GM12878 (cell line): ENCODE measurements at regions not wholly inside any gene's neighbourhood (a gene's known extent, or its start where the extent isn't known, plus 50 kb on each side); places are given as distances from the start of the nearest gene placed in this dataset.

Experiments used
- EZH2 ChIP-seq: IDR thresholded peaks from 2 replicates; pipeline ENCODE4 v1.6.1; 2012; ENCODE audit warnings: low read depth, mild to moderate bottlenecking, control low read depth, inconsistent platforms, low read length, borderline replicate concordance; ENCODE audit not compliant: control insufficient read depth
- KDM1A ChIP-seq: fragments of 200-600 bp; sonication (generic); IDR thresholded peaks from 2 replicates; pipeline ENCODE4 v1.6.1; 2016; ENCODE audit warnings: borderline replicate concordance
- POLR2A ChIP-seq: IDR thresholded peaks from 2 replicates; pipeline ENCODE4 v1.6.1; 2011; ENCODE audit warnings: low read depth, mild to moderate bottlenecking, low read length
- POLR2AphosphoS5 ChIP-seq: IDR thresholded peaks from 2 replicates; pipeline ENCODE4 v1.6.1; 2011; ENCODE audit warnings: mild to moderate bottlenecking, low read length, inconsistent platforms
- RAD21 ChIP-seq: IDR thresholded peaks from 2 replicates; pipeline ENCODE4 v1.6.1; 2011; ENCODE audit warnings: mild to moderate bottlenecking, low read depth, low read length, moderate library complexity; ENCODE audit not compliant: insufficient read depth
- RFX5 ChIP-seq: IDR thresholded peaks from 2 replicates; pipeline ENCODE4 v1.6.1; 2011; ENCODE audit warnings: low read depth, low read length, improper control_type of control experiment
- TF ChIP-seq, protein P1 (sequence below), 3 experiments: IDR thresholded peaks in 2 of 3; conservative IDR thresholded peaks in 1 of 3; 2 replicates each; pipeline ENCODE4 v1.5.1; 2011; ENCODE audit warnings: low read depth in 3 of 3, low read length in 3 of 3, mild to moderate bottlenecking in 3 of 3, control low read depth in 2 of 3, moderate library complexity in 2 of 3, inconsistent platforms in 1 of 3, mixed read lengths in 1 of 3; ENCODE audit not compliant: control insufficient read depth in 2 of 3, insufficient read depth in 1 of 3; ENCODE audit errors: extremely low read depth in 1 of 3

GRCh38 chr5:111859031-111859430 lies 102.0 kb upstream of the NREP start:
- TF ChIP-seq KDM1A (no peak), RAD21 (no peak), RFX5 (no peak), EZH2 (no peak), POLR2A (no peak), POLR2AphosphoS5 (no peak)
- TF ChIP-seq, protein P1, sequence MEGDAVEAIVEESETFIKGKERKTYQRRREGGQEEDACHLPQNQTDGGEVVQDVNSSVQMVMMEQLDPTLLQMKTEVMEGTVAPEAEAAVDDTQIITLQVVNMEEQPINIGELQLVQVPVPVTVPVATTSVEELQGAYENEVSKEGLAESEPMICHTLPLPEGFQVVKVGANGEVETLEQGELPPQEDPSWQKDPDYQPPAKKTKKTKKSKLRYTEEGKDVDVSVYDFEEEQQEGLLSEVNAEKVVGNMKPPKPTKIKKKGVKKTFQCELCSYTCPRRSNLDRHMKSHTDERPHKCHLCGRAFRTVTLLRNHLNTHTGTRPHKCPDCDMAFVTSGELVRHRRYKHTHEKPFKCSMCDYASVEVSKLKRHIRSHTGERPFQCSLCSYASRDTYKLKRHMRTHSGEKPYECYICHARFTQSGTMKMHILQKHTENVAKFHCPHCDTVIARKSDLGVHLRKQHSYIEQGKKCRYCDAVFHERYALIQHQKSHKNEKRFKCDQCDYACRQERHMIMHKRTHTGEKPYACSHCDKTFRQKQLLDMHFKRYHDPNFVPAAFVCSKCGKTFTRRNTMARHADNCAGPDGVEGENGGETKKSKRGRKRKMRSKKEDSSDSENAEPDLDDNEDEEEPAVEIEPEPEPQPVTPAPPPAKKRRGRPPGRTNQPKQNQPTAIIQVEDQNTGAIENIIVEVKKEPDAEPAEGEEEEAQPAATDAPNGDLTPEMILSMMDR (IDR thresholded peaks at IDR 0.05 in 2 of 3, conservative IDR thresholded peaks at IDR 0.05 in 1 of 3; ENCODE audit: control insufficient read depth in 2 of 3, extremely low read depth in 1 of 3, insufficient read depth in 1 of 3, low read depth in 3 of 3, low read length in 3 of 3): no peak
